ENCODE measurements at regions not wholly inside any gene's neighbourhood (a gene's known extent, or its start where the extent isn't known, plus 50 kb on each side); places are given as distances from the start of the nearest gene placed in this dataset.
"Not testable (repeated sequence)": the region's sequence is repeated elsewhere in the genome, so short reads cannot be mapped to it uniquely, and the experiment has no call there.

DNA sequence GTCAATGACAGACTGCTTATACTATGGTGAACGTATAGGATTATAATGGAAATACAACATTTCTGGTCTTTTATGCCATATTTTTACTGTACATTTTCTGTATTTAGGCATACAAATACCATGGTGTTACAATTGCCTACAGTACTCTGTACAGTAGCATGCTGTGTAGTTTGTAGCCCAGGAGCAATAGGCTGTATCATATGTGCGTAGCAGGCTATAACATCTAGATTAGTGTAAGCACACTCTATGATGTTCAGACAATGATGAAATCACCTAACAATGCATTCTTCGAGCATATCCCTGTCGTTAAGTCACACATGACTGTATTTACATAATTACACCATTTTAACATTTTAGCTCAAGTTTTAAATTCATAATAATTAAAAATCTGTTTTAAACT, 556.6 kb upstream of the ZNF804A start:
- Histone ChIP-seq H3K9me3 (ENCODE audit: severe bottlenecking) (no peaks in the 10 kb centered on the region), H3K4me3 (ENCODE audit: severe bottlenecking) (no peak overlapping the region), H3K27ac (ENCODE audit: poor library complexity, severe bottlenecking) (no peak overlapping the region), H3K36me3 (ENCODE audit: low read depth) (no peaks in the 10 kb centered on the region), H3K4me1 (ENCODE audit: insufficient read depth, poor library complexity, severe bottlenecking) (no peaks in the 10 kb centered on the region), H3K27me3 (ENCODE audit: insufficient read depth, poor library complexity, severe bottlenecking) (no peaks in the 10 kb centered on the region)
- ATAC-seq (ENCODE audit: low read depth) (no peak), DNase-seq (ENCODE audit: low spot score) (no peak)
- TF ChIP-seq, protein P1, sequence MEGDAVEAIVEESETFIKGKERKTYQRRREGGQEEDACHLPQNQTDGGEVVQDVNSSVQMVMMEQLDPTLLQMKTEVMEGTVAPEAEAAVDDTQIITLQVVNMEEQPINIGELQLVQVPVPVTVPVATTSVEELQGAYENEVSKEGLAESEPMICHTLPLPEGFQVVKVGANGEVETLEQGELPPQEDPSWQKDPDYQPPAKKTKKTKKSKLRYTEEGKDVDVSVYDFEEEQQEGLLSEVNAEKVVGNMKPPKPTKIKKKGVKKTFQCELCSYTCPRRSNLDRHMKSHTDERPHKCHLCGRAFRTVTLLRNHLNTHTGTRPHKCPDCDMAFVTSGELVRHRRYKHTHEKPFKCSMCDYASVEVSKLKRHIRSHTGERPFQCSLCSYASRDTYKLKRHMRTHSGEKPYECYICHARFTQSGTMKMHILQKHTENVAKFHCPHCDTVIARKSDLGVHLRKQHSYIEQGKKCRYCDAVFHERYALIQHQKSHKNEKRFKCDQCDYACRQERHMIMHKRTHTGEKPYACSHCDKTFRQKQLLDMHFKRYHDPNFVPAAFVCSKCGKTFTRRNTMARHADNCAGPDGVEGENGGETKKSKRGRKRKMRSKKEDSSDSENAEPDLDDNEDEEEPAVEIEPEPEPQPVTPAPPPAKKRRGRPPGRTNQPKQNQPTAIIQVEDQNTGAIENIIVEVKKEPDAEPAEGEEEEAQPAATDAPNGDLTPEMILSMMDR (IDR thresholded peaks at IDR 0.05; ENCODE audit: poor library complexity, severe bottlenecking) = no peak

DNA sequence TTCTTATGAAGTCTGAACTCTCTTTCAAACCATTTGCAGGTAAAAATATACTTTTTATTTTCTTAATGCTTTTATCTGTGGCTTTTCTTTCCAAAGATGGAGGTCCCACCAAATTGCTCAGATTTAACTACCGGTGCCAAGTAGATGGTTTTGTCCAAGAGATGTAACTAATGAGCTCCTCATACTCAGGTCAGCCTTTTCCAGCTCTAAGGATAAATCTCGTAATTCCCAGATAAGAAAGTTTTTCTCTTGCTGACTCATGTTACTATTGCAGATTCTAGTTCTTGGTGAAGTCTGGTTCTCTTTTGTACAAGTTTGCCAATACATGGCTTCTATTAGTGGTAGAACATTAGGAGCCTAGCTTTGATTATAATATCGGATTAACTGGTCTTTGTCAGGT, 550.8 kb upstream of the ZNF804A start:
- TF ChIP-seq, protein P1 (IDR thresholded peaks at IDR 0.05; ENCODE audit: poor library complexity, severe bottlenecking) = no peak
- Histone ChIP-seq H3K4me1 (ENCODE audit: insufficient read depth, poor library complexity, severe bottlenecking) (no peaks in the 10 kb centered on the region), H3K27me3 (ENCODE audit: insufficient read depth, poor library complexity, severe bottlenecking) (no peaks in the 10 kb centered on the region), H3K36me3 (ENCODE audit: low read depth) (no peaks in the 10 kb centered on the region), H3K4me3 (ENCODE audit: severe bottlenecking) (no peak overlapping the region), H3K27ac (ENCODE audit: poor library complexity, severe bottlenecking) (no peak overlapping the region), H3K9me3 (ENCODE audit: severe bottlenecking) (no peaks in the 10 kb centered on the region)
- no peak for DNase-seq (ENCODE audit: low spot score)
- ATAC-seq (ENCODE audit: low read depth) = no peak

DNA sequence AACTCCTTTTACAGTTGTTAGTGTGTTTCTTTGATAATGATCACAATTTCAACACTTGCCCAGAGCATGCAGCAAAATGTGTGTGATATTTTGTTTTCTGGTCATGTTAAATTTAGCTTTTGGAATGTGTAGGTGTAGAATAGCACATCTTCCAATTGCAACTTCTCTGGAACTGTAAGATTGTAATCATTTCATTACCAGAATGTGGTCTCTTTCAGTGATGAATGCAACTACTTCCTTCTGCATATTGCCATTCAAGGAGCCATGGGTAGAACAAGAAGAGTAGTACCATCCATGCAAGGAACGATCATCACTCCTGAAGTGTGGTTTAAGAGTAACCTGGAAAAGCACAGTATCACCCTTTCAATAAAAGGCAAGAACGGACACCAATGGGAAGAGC, 548.8 kb upstream of the ZNF804A start:
- ATAC-seq (ENCODE audit: low read depth) (no peak), DNase-seq (ENCODE audit: low spot score) (no peak)
- Histone ChIP-seq H3K27me3 (ENCODE audit: insufficient read depth, poor library complexity, severe bottlenecking) (no peaks in the 10 kb centered on the region), H3K4me1 (ENCODE audit: insufficient read depth, poor library complexity, severe bottlenecking) (peaks cover 9% of the 10 kb centered on the region), H3K27ac (ENCODE audit: poor library complexity, severe bottlenecking) (no peak overlapping the region), H3K36me3 (ENCODE audit: low read depth) (no peaks in the 10 kb centered on the region), H3K9me3 (ENCODE audit: severe bottlenecking) (no peaks in the 10 kb centered on the region), H3K4me3 (ENCODE audit: severe bottlenecking) (no peak overlapping the region)
- TF ChIP-seq, protein P1 (IDR thresholded peaks at IDR 0.05; ENCODE audit: poor library complexity, severe bottlenecking) = no peak

DNA sequence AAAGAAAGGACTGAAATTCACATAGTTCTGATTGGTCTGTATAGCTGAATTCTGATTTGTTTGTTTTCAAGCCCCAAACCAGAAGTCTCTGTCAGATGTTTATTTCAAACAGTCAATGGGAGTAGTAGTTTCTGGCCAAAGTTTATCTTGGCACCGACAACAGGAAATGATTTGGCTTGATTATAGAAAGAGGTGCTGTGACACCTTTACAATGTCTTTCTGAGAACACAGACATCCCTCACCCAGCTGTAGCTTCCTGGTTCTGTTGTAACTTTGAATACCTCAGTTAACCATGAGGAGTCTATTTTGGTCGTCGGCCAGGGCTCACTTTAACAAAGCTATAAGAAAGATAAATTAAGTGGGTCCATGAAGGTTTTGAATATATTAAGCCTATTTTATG, 545.0 kb upstream of the ZNF804A start:
- Histone ChIP-seq H3K27me3 (ENCODE audit: insufficient read depth, poor library complexity, severe bottlenecking) (no peaks in the 10 kb centered on the region), H3K27ac (ENCODE audit: poor library complexity, severe bottlenecking) (no peak overlapping the region), H3K4me1 (ENCODE audit: insufficient read depth, poor library complexity, severe bottlenecking) (peaks cover 9% of the 10 kb centered on the region), H3K4me3 (ENCODE audit: severe bottlenecking) (no peak overlapping the region), H3K9me3 (ENCODE audit: severe bottlenecking) (no peaks in the 10 kb centered on the region), H3K36me3 (ENCODE audit: low read depth) (no peaks in the 10 kb centered on the region)
- ATAC-seq (ENCODE audit: low read depth) (peak; percentile 71), DNase-seq (ENCODE audit: low spot score) (no peak)
- TF ChIP-seq, protein P1 (IDR thresholded peaks at IDR 0.05; ENCODE audit: poor library complexity, severe bottlenecking) = no peak

DNA sequence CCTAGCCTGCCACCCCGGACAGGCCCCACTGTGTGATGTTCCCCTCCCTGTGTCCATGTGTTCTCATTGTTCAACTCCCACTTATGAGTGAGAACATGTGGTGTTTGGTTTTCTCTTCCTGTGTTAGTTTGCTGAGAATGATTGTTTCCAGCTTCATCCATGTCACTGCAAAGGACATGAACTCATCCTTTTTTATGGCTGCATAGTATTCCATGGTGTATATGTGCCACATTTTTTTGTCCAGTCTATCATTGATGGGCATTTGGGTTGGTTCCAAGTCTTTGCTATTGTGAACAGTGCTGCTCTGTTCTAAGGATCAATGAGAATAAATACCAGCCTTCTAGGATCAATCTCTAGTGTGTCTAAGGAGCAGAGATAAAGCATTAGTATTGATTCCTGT, 543.9 kb upstream of the ZNF804A start:
- H3K4me3 ChIP-seq (ENCODE audit: severe bottlenecking); H3K27ac ChIP-seq (ENCODE audit: poor library complexity, severe bottlenecking); ATAC-seq (ENCODE audit: low read depth): not testable (repeated sequence)

More for the DNA sequence above, 543.9 kb upstream of the ZNF804A start:
- not testable (repeated sequence) for DNase-seq (ENCODE audit: low spot score); H3K4me1 ChIP-seq (ENCODE audit: insufficient read depth, poor library complexity, severe bottlenecking); H3K9me3 ChIP-seq (ENCODE audit: severe bottlenecking); H3K27me3 ChIP-seq (ENCODE audit: insufficient read depth, poor library complexity, severe bottlenecking); H3K36me3 ChIP-seq (ENCODE audit: low read depth)
